Adipocyte (in vitro differentiated cells): ENCODE measurements at regions not wholly inside any gene's neighbourhood (a gene's known extent, or its start where the extent isn't known, plus 50 kb on each side); places are given as distances from the start of the nearest gene placed in this dataset.
A peak's percentile ranks its signal among the peaks of the same experiment; 100 is the strongest.

Experiments
- DNase-seq: peaks from one replicate; pipeline ENCODE4 v3.0.0-alpha.2; 2015; ENCODE audit warnings: low read depth
- H3K27me3 ChIP-seq: replicated peaks from 2 replicates; pipeline ENCODE4 v1.7.0; 2013; ENCODE audit warnings: mild to moderate bottlenecking, low read length, moderate library complexity; ENCODE audit not compliant: control insufficient read depth, insufficient read depth
- H3K36me3 ChIP-seq: 2 replicates; pipeline ENCODE4 v1.7.0; 2013; ENCODE audit warnings: low read length, mild to moderate bottlenecking, moderate library complexity; ENCODE audit not compliant: control insufficient read depth, insufficient read depth, severe bottlenecking
- H3K4me1 ChIP-seq: 2 replicates; pipeline ENCODE4 v1.7.0; 2013; ENCODE audit warnings: mild to moderate bottlenecking, low read length, moderate library complexity; ENCODE audit not compliant: control insufficient read depth, insufficient read depth
- H3K4me3 ChIP-seq: 2 replicates; pipeline ENCODE4 v1.7.0; 2013; ENCODE audit warnings: mild to moderate bottlenecking, low read length, moderate library complexity
- H3K9ac ChIP-seq: 2 replicates; pipeline ENCODE4 v1.7.0; 2013; ENCODE audit warnings: mild to moderate bottlenecking, low read length, moderate library complexity
- H3K9me3 ChIP-seq: 2 replicates; pipeline ENCODE4 v1.7.0; 2013; ENCODE audit warnings: mild to moderate bottlenecking, low read length, moderate library complexity; ENCODE audit not compliant: control insufficient read depth

DNA sequence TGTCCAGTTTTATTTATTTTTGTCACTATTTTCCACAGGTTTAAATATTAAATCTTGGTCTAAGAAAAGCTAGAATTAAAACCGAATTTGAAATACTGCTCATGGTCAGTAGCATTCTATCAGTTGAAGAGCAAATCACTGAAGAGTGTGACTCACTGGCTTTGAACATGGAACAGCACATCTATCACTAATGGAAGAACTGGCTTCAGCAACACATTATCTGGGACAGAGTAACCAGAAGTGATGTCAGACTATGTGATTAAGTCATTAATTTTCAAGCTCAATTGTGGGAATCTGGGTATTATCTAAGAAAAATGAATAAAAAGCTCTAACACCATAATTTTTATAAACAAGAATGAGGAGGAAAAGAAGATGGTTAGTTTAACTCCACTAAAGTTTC lies 527.5 kb downstream of the TMTC2 start:
- H3K9ac ChIP-seq = no peak overlapping the region
- H3K4me3 ChIP-seq = no peak overlapping the region
- H3K4me1 ChIP-seq = no peaks in the 10 kb centered on the region
- no peak for DNase-seq
- H3K27me3 ChIP-seq = no peaks in the 10 kb centered on the region
- no peaks in the 10 kb centered on the region for H3K9me3 ChIP-seq
- H3K36me3 ChIP-seq = no peaks in the 10 kb centered on the region

DNA sequence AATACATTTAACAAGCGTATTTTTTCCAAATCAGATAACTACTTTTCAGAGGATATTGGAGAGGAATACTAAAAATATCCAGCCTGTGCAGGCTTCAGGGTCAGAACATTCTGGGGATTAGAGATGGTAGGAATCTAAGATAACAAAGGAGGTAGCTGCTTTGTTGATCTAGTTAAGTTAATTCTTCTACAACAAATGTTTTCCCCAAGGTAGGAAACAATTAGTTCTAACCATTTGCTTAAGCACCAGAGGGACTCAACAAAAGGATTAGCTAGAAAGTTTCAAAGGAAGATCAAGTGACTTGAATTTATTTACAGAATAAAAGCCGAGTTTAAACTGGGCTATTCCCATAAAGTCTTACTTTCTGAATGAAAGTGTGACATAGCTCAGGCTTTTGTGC lies 524.2 kb downstream of the TMTC2 start:
- no peak for DNase-seq
- H3K4me3 ChIP-seq = no peak overlapping the region

DNA sequence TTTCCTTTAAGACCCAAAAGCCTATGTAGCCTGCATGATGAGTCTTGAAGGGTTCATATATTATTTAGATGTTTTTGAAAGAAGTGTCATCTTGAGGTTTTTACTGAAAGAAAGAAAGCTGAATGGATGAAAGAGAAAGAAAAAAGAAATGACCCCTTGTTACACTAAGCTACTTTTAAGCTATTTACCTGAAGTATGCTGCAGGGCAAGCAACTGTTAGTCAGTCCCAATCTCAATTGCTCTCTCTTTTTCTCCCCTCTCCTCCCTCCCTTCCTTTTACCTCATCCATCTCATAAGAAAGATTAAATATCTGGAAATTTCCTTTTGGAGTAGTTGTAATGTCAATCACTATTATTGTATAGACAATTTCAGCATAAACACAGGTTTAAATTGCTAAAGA lies 512.4 kb downstream of the TMTC2 start:
- H3K9me3 ChIP-seq = no peaks in the 10 kb centered on the region
- H3K36me3 ChIP-seq = no peaks in the 10 kb centered on the region
- no peaks in the 10 kb centered on the region for H3K27me3 ChIP-seq
- no peak overlapping the region for H3K9ac ChIP-seq
- H3K4me1 ChIP-seq = no peaks in the 10 kb centered on the region
- H3K4me3 ChIP-seq = no peak overlapping the region
- no peak for DNase-seq

More for the DNA sequence above, 524.2 kb downstream of the TMTC2 start:
- Histone ChIP-seq H3K9me3 (no peaks in the 10 kb centered on the region), H3K27me3 (no peaks in the 10 kb centered on the region), H3K36me3 (no peaks in the 10 kb centered on the region), H3K9ac (no peak overlapping the region), H3K4me1 (no peaks in the 10 kb centered on the region)

DNA sequence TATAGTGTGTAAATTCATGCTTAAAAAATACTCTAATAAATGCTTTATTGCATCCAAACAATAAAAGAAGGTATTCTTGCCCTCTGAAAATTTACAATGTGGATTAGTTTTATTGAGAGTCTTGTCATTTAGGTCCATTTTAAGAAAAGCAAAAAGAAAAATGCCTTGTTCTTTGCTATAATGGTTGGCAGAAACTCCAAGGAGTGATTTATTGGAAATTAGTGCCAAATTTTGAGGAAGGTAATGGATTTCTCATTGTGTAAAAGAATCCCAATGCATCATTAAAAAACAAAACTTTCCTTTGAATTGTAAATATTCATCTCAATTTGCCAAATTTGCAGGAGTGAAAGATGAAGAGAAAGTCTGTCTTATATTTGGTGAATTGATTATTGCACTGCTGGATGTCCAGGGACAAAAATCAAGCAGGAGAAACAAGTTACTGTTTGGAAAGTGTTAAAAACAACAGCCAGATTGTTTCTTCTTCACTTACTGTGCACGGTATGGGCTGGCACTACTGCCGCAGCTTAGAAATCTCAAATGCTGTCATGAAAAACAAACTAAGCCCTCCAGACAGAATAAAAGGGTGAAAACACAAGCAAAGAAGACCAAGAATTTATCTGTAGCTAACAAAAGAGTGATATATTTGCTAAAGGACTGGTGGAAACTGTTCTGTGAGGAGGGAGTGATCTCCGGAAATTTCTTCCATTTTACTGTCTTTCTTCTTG lies 511.7 kb downstream of the TMTC2 start:
- Histone ChIP-seq H3K4me3 (peak overlapping the region; percentile 47), H3K27me3 (no peaks in the 10 kb centered on the region), H3K4me1 (no peaks in the 10 kb centered on the region), H3K9me3 (no peaks in the 10 kb centered on the region), H3K9ac (no peak overlapping the region), H3K36me3 (no peaks in the 10 kb centered on the region)
- peak; percentile 0 for DNase-seq

DNA sequence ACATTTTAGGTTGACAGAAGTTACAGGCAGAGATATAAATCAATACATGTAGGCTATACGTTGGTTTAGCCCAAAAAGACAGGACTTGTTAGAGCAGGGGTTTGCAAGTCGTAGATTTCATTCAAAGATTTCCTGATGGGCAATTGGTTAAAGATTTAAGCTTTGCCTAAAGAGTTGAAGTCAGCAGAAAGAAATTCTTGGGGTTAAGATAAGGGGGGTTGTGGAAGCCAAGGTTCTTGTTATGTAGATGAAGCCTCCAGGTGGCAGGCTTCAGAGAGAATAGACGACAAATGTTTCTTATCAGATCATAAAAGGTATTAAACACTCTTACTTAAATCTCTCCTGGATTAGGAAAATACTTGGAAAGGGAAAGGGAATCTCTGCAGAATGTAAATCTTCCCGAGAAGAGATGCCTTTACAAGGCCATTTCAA lies 510.8 kb downstream of the TMTC2 start:
- no peak for DNase-seq
- no peaks in the 10 kb centered on the region for H3K36me3 ChIP-seq
- no peak overlapping the region for H3K9ac ChIP-seq
- H3K27me3 ChIP-seq = no peaks in the 10 kb centered on the region
- H3K9me3 ChIP-seq = no peaks in the 10 kb centered on the region
- H3K4me1 ChIP-seq = no peaks in the 10 kb centered on the region
- no peak overlapping the region for H3K4me3 ChIP-seq

DNA sequence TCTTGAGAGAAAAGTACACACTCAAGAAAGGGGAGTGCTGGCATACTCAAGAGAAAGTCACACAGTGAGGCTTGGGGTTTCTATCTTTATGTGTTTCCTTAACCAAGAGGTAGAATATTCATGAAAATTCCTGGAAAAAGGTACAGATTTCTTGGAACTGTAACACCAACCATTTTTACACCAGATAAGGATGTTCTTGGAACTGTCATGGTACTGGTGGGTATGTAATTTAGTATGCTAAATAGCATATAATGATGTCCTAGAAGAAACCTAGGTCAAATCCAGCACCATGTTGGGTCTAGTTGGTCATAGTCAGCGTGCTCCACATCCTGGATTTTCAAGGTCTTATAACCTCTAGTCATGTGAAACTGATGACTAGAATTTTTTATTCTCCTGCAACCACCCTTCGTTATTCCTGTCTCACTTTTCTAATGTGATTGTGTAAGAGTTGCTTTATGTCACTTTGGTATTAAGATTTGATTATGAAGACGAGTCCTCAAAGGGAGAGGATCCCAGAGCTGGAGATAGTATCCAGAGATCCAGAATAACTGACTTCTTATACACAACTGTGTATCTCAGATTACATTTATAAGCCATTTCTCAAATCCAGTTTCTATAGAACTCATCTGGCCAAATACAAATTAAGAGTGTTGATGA lies 510.1 kb downstream of the TMTC2 start:
- DNase-seq = no peak
- Histone ChIP-seq H3K27me3 (no peaks in the 10 kb centered on the region), H3K9ac (no peak overlapping the region), H3K9me3 (no peaks in the 10 kb centered on the region), H3K4me1 (no peaks in the 10 kb centered on the region), H3K36me3 (no peaks in the 10 kb centered on the region), H3K4me3 (no peak overlapping the region)

DNA sequence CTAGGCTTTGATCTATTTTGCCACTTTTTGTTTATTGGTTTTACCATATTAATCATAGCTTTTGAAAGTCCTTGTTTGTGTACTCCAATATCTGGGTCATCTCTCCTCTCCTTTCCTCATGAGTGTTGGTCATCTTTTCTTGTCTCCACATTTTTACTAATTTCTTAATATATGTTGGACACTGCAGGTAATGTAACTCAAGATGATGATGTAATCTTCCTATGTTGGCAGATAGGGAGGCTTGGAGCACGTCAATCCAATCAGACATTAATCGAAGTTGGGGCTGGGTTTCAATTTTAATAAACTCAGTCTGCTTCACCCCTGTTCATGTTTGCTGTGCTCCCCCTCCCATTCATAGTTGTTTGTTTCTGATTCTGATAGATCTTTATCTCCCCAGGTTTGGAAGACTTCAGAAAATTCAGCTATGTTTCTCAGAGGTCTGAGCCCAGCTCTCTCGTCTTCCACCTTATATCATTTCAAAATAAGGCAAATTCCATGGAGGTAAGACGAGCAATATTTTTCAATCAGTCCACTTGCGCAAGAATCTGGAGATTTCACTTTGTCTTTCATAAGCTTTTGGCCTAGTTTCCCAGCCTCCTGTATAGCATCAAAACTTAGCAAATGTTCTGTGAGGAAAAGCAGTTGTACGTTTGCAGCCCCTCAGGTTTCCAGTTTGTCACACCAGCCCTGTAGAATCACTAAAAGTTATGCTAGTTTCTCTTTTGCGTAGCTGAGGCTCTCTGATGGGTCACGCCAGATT lies 504.1 kb downstream of the TMTC2 start:
- no peaks in the 10 kb centered on the region for H3K9me3 ChIP-seq
- H3K9ac ChIP-seq = no peak overlapping the region
- H3K4me1 ChIP-seq = no peaks in the 10 kb centered on the region
- peak; percentile 18 for DNase-seq
- no peaks in the 10 kb centered on the region for H3K27me3 ChIP-seq
- no peaks in the 10 kb centered on the region for H3K36me3 ChIP-seq
- no peak overlapping the region for H3K4me3 ChIP-seq

DNA sequence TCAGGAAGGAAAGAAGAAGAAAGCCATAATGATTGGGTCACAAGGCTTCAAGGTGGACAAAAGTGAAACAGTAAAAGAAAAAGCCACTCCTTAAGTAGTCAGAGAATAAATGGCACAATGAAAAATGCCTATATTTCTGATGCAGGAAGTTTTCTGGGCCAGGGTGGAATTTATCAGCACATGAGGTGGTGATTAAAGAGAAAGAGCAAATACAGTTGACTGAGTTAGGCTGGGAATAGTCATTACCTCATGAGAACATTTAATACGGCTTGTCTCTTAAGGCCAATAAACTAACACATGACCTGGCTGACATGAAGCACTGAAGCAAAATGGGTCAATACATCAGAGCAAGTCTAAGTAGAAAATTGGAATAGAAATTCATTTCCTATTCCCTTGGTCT lies 499.7 kb downstream of the TMTC2 start:
- no peak for DNase-seq
- Histone ChIP-seq H3K36me3 (no peaks in the 10 kb centered on the region), H3K27me3 (no peaks in the 10 kb centered on the region), H3K9ac (no peak overlapping the region), H3K4me3 (no peak overlapping the region), H3K9me3 (no peaks in the 10 kb centered on the region), H3K4me1 (no peaks in the 10 kb centered on the region)

DNA sequence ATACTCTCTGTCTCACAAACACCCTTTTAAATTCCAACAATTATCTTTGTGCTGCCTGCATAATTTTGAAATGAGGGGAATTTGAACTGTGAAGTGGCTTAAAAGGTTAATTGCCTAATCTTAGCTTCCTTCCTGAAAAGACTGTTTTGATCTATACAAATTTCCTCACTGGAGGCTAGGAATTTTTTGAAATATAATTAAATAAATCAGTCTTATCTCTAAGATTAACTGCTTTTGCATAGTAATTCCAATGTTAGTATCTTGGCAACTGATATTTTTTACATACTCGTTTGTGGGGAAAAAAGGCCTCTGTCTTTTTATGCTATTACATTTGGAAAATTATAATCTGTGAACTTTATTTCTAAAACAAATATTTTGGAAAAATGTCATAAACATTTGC lies 498.5 kb downstream of the TMTC2 start:
- H3K4me3 ChIP-seq = no peak overlapping the region
- no peaks in the 10 kb centered on the region for H3K4me1 ChIP-seq
- H3K9ac ChIP-seq = no peak overlapping the region
- H3K27me3 ChIP-seq = no peaks in the 10 kb centered on the region
- DNase-seq = no peak
- H3K9me3 ChIP-seq = no peaks in the 10 kb centered on the region
- no peaks in the 10 kb centered on the region for H3K36me3 ChIP-seq
